PC-9 (cell line): ENCODE measurements at regions not wholly inside any gene's neighbourhood (a gene's known extent, or its start where the extent isn't known, plus 50 kb on each side); places are given as distances from the start of the nearest gene placed in this dataset.
"Not testable (repeated sequence)": the region's sequence is repeated elsewhere in the genome, so short reads cannot be mapped to it uniquely, and the experiment has no call there.

ENCODE experiments used
- BruUV-seq: library from RNA; stranded (reverse); fragments of 400-500 nt; replicated peaks from 2 replicates; lab custom pipeline; 2021; lab: Mats Ljungman, UMichigan
- CTCF ChIA-PET: fragments of 300-600 bp; sonication (Branson Sonifier 250); formaldehyde crosslinking; loops from one replicate; lab custom pipeline; 2022; ENCODE audit warnings: antibody characterized with exemption; lab: Charles Lee
- POLR2A ChIA-PET: fragments of 300-600 bp; sonication (Branson Sonifier 250); formaldehyde crosslinking; loops from one replicate; lab custom pipeline; 2022; ENCODE audit warnings: antibody characterized with exemption; ENCODE audit not compliant: unreplicated experiment; lab: Charles Lee
- DNase-seq, 2 experiments: peaks; one replicate each; pipeline versions ENCODE4 v3.0.0 to v3.0.0-alpha.2; 2015 to 2022; ENCODE audit warnings: mixed read lengths in 1 of 2
- H2AFZ ChIP-seq: fragments of 200-600 bp; sonication (generic); 2 replicates; pipeline ENCODE4 v1.8.1; 2017; ENCODE audit warnings: antibody characterized with exemption
- H3F3A ChIP-seq: fragments of 200-600 bp; sonication (generic); 2 replicates; pipeline ENCODE4 v1.8.1; 2017; ENCODE audit warnings: antibody characterized with exemption, mild to moderate bottlenecking, low read depth; ENCODE audit not compliant: insufficient read depth
- H3K27ac ChIP-seq: fragments of 200-600 bp; sonication (generic); 2 replicates; pipeline ENCODE4 v1.6.1; 2016; ENCODE audit warnings: mixed run types
- H3K27me3 ChIP-seq: fragments of 200-600 bp; sonication (generic); 2 replicates; pipeline ENCODE4 v1.6.1; 2016; ENCODE audit warnings: low read depth, mixed run types; ENCODE audit not compliant: insufficient read depth
- H3K36me3 ChIP-seq: fragments of 200-600 bp; sonication (generic); 2 replicates; pipeline ENCODE4 v1.6.1; 2016; ENCODE audit warnings: low read depth, mixed run types
- H3K4me1 ChIP-seq: fragments of 200-600 bp; sonication (generic); replicated peaks from 2 replicates; pipeline ENCODE4 v1.6.1; 2016; ENCODE audit warnings: mixed run types; ENCODE audit not compliant: insufficient read depth
- H3K4me2 ChIP-seq: fragments of 200-600 bp; sonication (generic); 2 replicates; pipeline ENCODE4 v1.6.1; 2017; ENCODE audit warnings: mixed run types
- H3K4me3 ChIP-seq: fragments of 200-600 bp; sonication (generic); 2 replicates; pipeline ENCODE4 v1.6.1; 2016; ENCODE audit warnings: mixed run types
- H3K79me2 ChIP-seq: fragments of 200-600 bp; sonication (generic); 2 replicates; pipeline ENCODE4 v1.6.1; 2017; ENCODE audit warnings: low read depth, mixed run types
- H3K9me2 ChIP-seq: fragments of 200-600 bp; sonication (generic); 2 replicates; pipeline ENCODE4 v1.8.1; 2017; ENCODE audit warnings: mild to moderate bottlenecking; ENCODE audit not compliant: insufficient read depth
- H3K9me3 ChIP-seq: fragments of 200-600 bp; sonication (generic); 2 replicates; pipeline ENCODE4 v1.8.1; 2016; ENCODE audit warnings: low read depth; ENCODE audit not compliant: insufficient read depth
- H4K20me1 ChIP-seq: fragments of 200-600 bp; sonication (generic); 2 replicates; pipeline ENCODE4 v1.8.1; 2017; ENCODE audit not compliant: insufficient read depth
- CTCF ChIP-seq: fragments of 200-600 bp; sonication (generic); conservative IDR thresholded peaks from 2 replicates; pipeline ENCODE4 v1.6.1; 2017; ENCODE audit warnings: mixed run types, antibody characterized with exemption, mild to moderate bottlenecking, moderate library complexity
- EZH2 ChIP-seq: fragments of 200-600 bp; sonication (generic); IDR thresholded peaks from 2 replicates; pipeline ENCODE4 v1.8.0; 2017; ENCODE audit warnings: antibody characterized with exemption, low read depth
- intact Hi-C: fragments of 100-400 bp; cut with micrococcal nuclease; formaldehyde crosslinking; loops from one replicate; pipeline ENCODE4 v1.10.0; 2022; ENCODE audit not compliant: unreplicated experiment

GRCh38 chr12:131267576-131267975 is 313.9 kb downstream of the ADGRD1 start:
- Histone ChIP-seq H3K27ac (no peak overlapping the region), H3K4me1 (no peaks in the 10 kb centered on the region), H3K27me3 (peaks cover 47% of the 10 kb centered on the region), H3K4me2 (no peak overlapping the region), H3K36me3 (no peaks in the 10 kb centered on the region), H3K9me3 (no peaks in the 10 kb centered on the region), H4K20me1 (no peaks in the 10 kb centered on the region), H3K9me2 (no peaks in the 10 kb centered on the region), H3K4me3 (no peak overlapping the region), H2AFZ (no peak overlapping the region), H3F3A (no peaks in the 10 kb centered on the region), H3K79me2 (no peaks in the 10 kb centered on the region)
- intact Hi-C loops, result loop anchor here (2.0 kb wide), 1 partner anchor 135 kb away; no protein-coding TSS in a partner anchor
- no TSS peak for BruUV-seq
- no peak for TF ChIP-seq CTCF
- TF ChIP-seq EZH2, result no peak
- DNase-seq, result no peak
- ChIA-PET CTCF (no interaction called here), POLR2A (no interaction called here)

GRCh38 chr12:131268123-131268522 is 314.4 kb downstream of the ADGRD1 start:
- H3K4me2 ChIP-seq, H3F3A ChIP-seq, H4K20me1 ChIP-seq, intact Hi-C loops, H3K4me1 ChIP-seq, DNase-seq, BruUV-seq, POLR2A ChIA-PET, H3K4me3 ChIP-seq, H3K9me3 ChIP-seq, H2AFZ ChIP-seq, H3K79me2 ChIP-seq, H3K36me3 ChIP-seq, CTCF ChIA-PET, H3K27ac ChIP-seq, H3K9me2 ChIP-seq: not testable (repeated sequence)
- peaks cover 48% of the 10 kb centered on the region for H3K27me3 ChIP-seq

DNA sequence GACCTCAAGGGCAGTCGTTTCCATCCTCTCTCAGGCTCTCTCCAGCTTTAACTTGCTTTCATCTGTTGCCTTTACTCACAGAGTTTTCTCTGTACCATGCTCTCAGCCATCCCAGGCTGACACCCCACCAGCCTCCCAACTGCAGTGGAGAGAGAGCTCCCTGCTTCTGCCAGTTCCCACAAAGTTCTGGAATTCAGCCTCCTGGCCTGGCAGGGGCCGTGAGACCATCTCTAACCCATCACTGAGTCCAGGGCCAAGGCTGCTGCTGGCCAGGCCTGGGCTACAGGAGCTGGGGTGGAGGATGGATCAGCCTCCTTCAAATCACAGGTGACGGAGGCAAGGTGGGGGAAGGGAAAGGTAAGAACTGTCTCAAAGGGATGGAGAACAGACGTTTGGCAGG is 314.9 kb downstream of the ADGRD1 start:
- H3K4me3 ChIP-seq, DNase-seq, H3K4me2 ChIP-seq, H4K20me1 ChIP-seq, H3K9me2 ChIP-seq, BruUV-seq, H3F3A ChIP-seq, POLR2A ChIA-PET, H3K4me1 ChIP-seq, H3K36me3 ChIP-seq, CTCF ChIA-PET, H3K27ac ChIP-seq, H3K79me2 ChIP-seq, H3K9me3 ChIP-seq, intact Hi-C loops, H2AFZ ChIP-seq: not testable (repeated sequence)
- peaks cover 47% of the 10 kb centered on the region for H3K27me3 ChIP-seq

DNA sequence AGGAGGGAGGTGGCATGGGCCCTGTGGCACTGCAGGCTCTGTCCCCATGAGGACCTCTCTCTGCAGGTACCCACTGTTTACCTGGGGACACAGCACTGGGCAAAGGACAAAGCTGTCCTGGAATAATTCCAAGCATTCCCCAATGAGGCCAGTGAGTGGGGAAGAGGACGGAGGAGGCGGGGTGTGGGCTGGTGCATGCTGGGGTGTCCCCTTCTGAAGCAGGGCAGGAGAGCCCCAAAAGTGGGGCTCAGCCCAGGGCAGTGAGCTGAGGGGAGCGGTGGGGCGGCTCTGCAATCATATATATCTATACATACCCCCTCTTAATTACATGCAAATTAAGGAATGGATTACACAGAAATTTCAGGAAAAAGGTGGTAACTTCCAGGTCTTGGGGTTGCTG is 315.8 kb downstream of the ADGRD1 start:
- no peaks in the 10 kb centered on the region for H3K9me3 ChIP-seq
- no peak for DNase-seq
- CTCF ChIA-PET, result no interaction called here
- intact Hi-C loops, result no loop called here
- H2AFZ ChIP-seq, result no peak overlapping the region
- BruUV-seq, result no TSS peak
- H3K9me2 ChIP-seq, result no peaks in the 10 kb centered on the region
- H3K79me2 ChIP-seq, result no peaks in the 10 kb centered on the region
- H3F3A ChIP-seq, result no peaks in the 10 kb centered on the region
- H3K27ac ChIP-seq, result no peak overlapping the region
- H3K4me1 ChIP-seq, result no peaks in the 10 kb centered on the region
- no peak overlapping the region for H3K4me3 ChIP-seq
- no peak for TF ChIP-seq CTCF
- TF ChIP-seq EZH2, result no peak
- no peaks in the 10 kb centered on the region for H4K20me1 ChIP-seq
- peaks cover 47% of the 10 kb centered on the region for H3K27me3 ChIP-seq
- no peaks in the 10 kb centered on the region for H3K36me3 ChIP-seq
- POLR2A ChIA-PET, result no interaction called here
- no peak overlapping the region for H3K4me2 ChIP-seq

DNA sequence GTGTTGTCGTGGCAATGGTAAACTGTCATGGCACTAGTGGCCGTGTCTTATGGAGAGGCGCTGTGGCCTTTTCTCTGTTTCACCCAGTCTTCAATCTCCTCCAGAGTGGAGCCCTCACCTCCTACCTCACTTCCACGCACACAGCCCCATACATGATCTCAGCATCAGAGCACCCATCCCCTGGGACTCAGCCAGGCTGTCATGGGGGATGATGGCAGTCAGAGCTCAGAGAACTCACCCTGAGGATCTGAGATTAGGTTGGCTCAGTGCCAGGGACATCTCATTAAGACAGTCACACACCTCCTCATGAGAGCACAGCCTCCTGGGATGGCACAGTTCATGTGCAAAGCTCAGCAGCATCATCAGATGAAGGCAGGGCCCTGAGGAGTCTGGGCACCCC is 316.3 kb downstream of the ADGRD1 start:
- CTCF ChIA-PET, BruUV-seq: not testable (repeated sequence)

More for the DNA sequence above, 316.3 kb downstream of the ADGRD1 start:
- H3K79me2 ChIP-seq, H3K27ac ChIP-seq, POLR2A ChIA-PET, H3K4me2 ChIP-seq, H3K9me3 ChIP-seq, DNase-seq, H4K20me1 ChIP-seq, H3K9me2 ChIP-seq, H3K36me3 ChIP-seq, H2AFZ ChIP-seq, H3K4me3 ChIP-seq, H3K4me1 ChIP-seq, intact Hi-C loops, H3F3A ChIP-seq: not testable (repeated sequence)
- H3K27me3 ChIP-seq, result peaks cover 47% of the 10 kb centered on the region
